Astrocyte (in vitro differentiated cells and primary cell): ENCODE measurements at regions not wholly inside any gene's neighbourhood (a gene's known extent, or its start where the extent isn't known, plus 50 kb on each side); places are given as distances from the start of the nearest gene placed in this dataset.

ENCODE experiments used
- DNase-seq: peaks from one replicate; pipeline ENCODE4 v3.0.0-alpha.2; 2010; ENCODE audit warnings: low read depth
- FAIRE-seq: peaks from 2 replicates; lab custom pipeline; 2011; peaks lifted over from hg19 to GRCh38; lab: Jason Lieb, UNC
- H2AFZ ChIP-seq: 2 replicates; pipeline ENCODE4 v1.6.0; 2012; ENCODE audit warnings: low read depth, low read length, inconsistent platforms
- H3K27ac ChIP-seq: 2 replicates; pipeline ENCODE4 v1.5.1; 2011; ENCODE audit warnings: low read depth, low read length, inconsistent platforms
- H3K27me3 ChIP-seq: 2 replicates; pipeline ENCODE4 v1.6.0; 2011; ENCODE audit warnings: low read length, inconsistent platforms; ENCODE audit not compliant: insufficient read depth
- H3K36me3 ChIP-seq: 2 replicates; pipeline ENCODE4 v1.5.1; 2011; ENCODE audit warnings: low read length, inconsistent platforms; ENCODE audit not compliant: insufficient read depth
- H3K4me1 ChIP-seq: 2 replicates; pipeline ENCODE4 v1.5.1; 2011; ENCODE audit warnings: low read length, inconsistent platforms; ENCODE audit not compliant: insufficient read depth
- H3K4me2 ChIP-seq: 2 replicates; pipeline ENCODE4 v1.6.0; 2012; ENCODE audit warnings: low read length, inconsistent platforms
- H3K4me3 ChIP-seq: 2 replicates; pipeline ENCODE4 v1.5.1; 2011; ENCODE audit warnings: low read depth, mild to moderate bottlenecking, low read length, inconsistent platforms; ENCODE audit not compliant: insufficient read depth
- H3K79me2 ChIP-seq: 2 replicates; pipeline ENCODE4 v1.6.0; 2012; ENCODE audit warnings: mild to moderate bottlenecking, low read length, inconsistent platforms; ENCODE audit not compliant: insufficient read depth
- H3K9ac ChIP-seq: 2 replicates; pipeline ENCODE4 v1.6.0; 2012; ENCODE audit warnings: mild to moderate bottlenecking, low read length, inconsistent platforms
- H3K9me3 ChIP-seq: 2 replicates; pipeline ENCODE4 v1.5.1; 2012; ENCODE audit warnings: low read depth, mild to moderate bottlenecking, low read length, inconsistent platforms; ENCODE audit not compliant: insufficient read depth
- H4K20me1 ChIP-seq: 2 replicates; pipeline ENCODE4 v1.6.0; 2012; ENCODE audit warnings: low read length, inconsistent platforms; ENCODE audit not compliant: insufficient read depth
- H3K27ac Mint-ChIP-seq: one replicate; pipeline ENCODE4 v1.8.0; 2021; ENCODE audit warnings: mild to moderate bottlenecking, mixed read lengths; ENCODE audit not compliant: unreplicated experiment
- H3K27me3 Mint-ChIP-seq: one replicate; pipeline ENCODE4 v1.8.0; 2021; ENCODE audit warnings: low read depth, mixed read lengths; ENCODE audit not compliant: unreplicated experiment
- H3K36me3 Mint-ChIP-seq: one replicate; pipeline ENCODE4 v1.8.0; 2021; ENCODE audit warnings: low read depth, mixed read lengths; ENCODE audit not compliant: unreplicated experiment
- H3K4me1 Mint-ChIP-seq: one replicate; pipeline ENCODE4 v1.8.0; 2021; ENCODE audit warnings: low read depth, mixed read lengths; ENCODE audit not compliant: unreplicated experiment
- H3K4me3 Mint-ChIP-seq: one replicate; pipeline ENCODE4 v1.8.0; 2021; ENCODE audit warnings: mild to moderate bottlenecking, moderate library complexity, mixed read lengths; ENCODE audit not compliant: unreplicated experiment
- H3K9me3 Mint-ChIP-seq: one replicate; pipeline ENCODE4 v1.8.0; 2021; ENCODE audit warnings: mild to moderate bottlenecking, mixed read lengths; ENCODE audit not compliant: unreplicated experiment
- EZH2 ChIP-seq: IDR thresholded peaks from 2 replicates; pipeline ENCODE4 v1.6.1; 2012; ENCODE audit warnings: mild to moderate bottlenecking, low read length, inconsistent platforms; ENCODE audit not compliant: insufficient read depth
- TF ChIP-seq, protein P1 (sequence below): IDR thresholded peaks from 2 replicates; pipeline ENCODE4 v1.5.1; 2011; ENCODE audit warnings: low read depth, mild to moderate bottlenecking, inconsistent platforms, low read length, moderate library complexity; ENCODE audit not compliant: insufficient read depth

DNA sequence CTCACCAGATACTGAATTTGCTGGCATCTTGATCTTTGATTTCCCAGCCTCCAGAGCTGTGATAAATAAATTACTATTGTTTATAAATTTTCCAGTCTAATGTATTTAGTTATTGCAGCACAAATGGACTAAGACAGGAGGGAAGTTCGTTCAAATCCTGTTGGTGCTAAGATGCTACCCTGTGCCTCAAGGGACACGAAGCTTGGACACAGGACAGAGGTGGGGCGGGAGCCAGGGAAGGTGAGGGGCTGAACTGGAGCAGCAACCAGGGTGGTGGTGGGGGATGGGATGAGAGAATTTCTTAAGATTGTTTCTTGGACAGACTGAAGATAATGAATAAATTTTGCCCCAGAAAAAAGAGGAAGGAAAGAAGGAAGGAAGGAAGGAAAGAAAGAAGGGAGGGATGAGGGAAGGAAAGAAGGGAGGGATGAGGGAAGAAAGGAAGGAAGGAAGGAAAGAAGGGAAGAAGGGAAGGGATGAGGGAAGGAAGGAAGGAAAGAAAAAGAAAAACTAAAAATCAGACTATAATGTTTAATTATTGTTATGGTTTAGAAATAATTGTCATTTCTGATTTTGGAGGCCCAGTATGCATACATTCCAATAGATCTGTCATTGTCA, 127.2 kb downstream of the CDC5L start:
- H3K36me3 ChIP-seq = no peaks in the 10 kb centered on the region
- no peaks in the 10 kb centered on the region for H3K4me1 Mint-ChIP-seq
- peaks cover 3% of the 10 kb centered on the region for H3K27me3 Mint-ChIP-seq
- no peak overlapping the region for H3K4me2 ChIP-seq
- H3K27ac ChIP-seq = no peak overlapping the region
- no peak overlapping the region for H3K4me3 Mint-ChIP-seq
- no peaks in the 10 kb centered on the region for H3K79me2 ChIP-seq
- H3K27ac Mint-ChIP-seq = no peak overlapping the region
- no peaks in the 10 kb centered on the region for H3K4me1 ChIP-seq
- no peak overlapping the region for H2AFZ ChIP-seq
- no peak overlapping the region for H3K9ac ChIP-seq
- DNase-seq (no peak), FAIRE-seq (no peak)
- TF ChIP-seq EZH2 = no peak
- TF ChIP-seq, protein P1, sequence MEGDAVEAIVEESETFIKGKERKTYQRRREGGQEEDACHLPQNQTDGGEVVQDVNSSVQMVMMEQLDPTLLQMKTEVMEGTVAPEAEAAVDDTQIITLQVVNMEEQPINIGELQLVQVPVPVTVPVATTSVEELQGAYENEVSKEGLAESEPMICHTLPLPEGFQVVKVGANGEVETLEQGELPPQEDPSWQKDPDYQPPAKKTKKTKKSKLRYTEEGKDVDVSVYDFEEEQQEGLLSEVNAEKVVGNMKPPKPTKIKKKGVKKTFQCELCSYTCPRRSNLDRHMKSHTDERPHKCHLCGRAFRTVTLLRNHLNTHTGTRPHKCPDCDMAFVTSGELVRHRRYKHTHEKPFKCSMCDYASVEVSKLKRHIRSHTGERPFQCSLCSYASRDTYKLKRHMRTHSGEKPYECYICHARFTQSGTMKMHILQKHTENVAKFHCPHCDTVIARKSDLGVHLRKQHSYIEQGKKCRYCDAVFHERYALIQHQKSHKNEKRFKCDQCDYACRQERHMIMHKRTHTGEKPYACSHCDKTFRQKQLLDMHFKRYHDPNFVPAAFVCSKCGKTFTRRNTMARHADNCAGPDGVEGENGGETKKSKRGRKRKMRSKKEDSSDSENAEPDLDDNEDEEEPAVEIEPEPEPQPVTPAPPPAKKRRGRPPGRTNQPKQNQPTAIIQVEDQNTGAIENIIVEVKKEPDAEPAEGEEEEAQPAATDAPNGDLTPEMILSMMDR = no peak
- no peaks in the 10 kb centered on the region for H3K36me3 Mint-ChIP-seq
- peaks cover 3% of the 10 kb centered on the region for H3K9me3 ChIP-seq
- H3K9me3 Mint-ChIP-seq = peaks cover 3% of the 10 kb centered on the region
- H4K20me1 ChIP-seq = no peaks in the 10 kb centered on the region
- H3K4me3 ChIP-seq = no peak overlapping the region
- H3K27me3 ChIP-seq = peaks cover 15% of the 10 kb centered on the region

DNA sequence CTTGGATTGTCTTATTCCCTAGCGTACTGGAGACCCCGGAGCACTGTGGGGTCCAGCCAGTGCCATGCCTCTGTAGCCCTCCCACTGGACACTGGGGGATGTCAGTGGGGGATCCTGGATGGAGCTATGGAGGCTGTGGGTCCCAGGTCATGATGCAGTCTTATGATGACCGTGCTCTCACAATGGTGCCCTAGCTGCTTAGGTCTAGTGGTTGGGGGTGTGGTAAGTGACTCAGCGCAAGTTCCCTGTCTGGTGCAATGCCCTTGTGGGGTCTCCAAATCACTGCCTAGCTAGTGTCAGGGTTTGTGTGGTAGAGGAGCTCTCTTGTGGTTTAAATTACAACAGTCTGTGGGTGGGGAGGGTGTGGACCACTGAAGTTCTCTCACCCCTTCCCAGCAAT, 135.4 kb downstream of the CDC5L start:
- Mint-ChIP-seq H3K27ac (no peak overlapping the region), H3K4me3 (no peak overlapping the region), H3K36me3 (peaks cover 2% of the 10 kb centered on the region), H3K27me3 (peaks cover 4% of the 10 kb centered on the region), H3K9me3 (peaks cover 11% of the 10 kb centered on the region), H3K4me1 (no peaks in the 10 kb centered on the region)
- Histone ChIP-seq H3K4me2 (no peak overlapping the region), H3K79me2 (no peaks in the 10 kb centered on the region), H3K27me3 (no peaks in the 10 kb centered on the region), H2AFZ (no peak overlapping the region), H3K27ac (no peak overlapping the region), H3K9ac (no peak overlapping the region), H4K20me1 (no peaks in the 10 kb centered on the region), H3K9me3 (peaks cover 6% of the 10 kb centered on the region), H3K36me3 (no peaks in the 10 kb centered on the region), H3K4me3 (no peak overlapping the region), H3K4me1 (no peaks in the 10 kb centered on the region)
- no peak for FAIRE-seq
- DNase-seq = no peak
- TF ChIP-seq EZH2 = no peak
- TF ChIP-seq, protein P1 = no peak

DNA sequence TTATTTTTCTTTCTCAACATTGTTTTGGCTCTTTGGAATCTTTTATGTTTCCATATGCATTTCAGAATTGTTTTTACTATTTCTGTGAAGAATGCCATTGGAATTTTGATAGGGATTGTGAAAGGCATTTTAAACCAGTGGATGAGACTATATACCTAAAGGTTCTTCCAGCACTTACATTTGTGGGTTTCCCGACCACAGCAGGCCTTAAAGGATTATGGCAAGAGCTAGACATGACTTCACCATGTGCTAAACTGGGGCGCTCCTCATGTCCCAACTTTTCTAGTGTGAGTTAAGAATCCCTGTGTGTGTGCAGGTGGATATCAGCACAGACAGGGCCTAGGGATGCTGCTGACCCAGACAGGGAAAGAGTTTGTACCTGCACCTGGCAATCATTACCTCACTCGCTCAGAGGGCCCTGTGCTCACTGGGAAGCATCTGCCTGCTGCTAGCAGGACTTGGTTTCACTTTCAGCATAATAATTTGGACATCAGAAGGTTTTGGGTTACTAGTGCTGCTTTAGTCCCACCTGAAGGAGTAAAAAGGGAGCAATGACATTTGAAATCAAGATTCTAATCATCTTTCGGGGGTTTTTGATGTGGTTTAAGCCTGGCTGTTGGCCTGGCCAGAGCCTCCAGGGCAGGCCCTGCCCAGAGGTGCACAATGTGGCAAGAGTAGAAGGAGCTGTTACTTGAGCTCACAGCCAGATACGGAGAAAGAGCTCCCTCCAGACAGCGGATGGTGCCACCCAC, 137.1 kb downstream of the CDC5L start:
- Mint-ChIP-seq H3K36me3 (peaks cover 2% of the 10 kb centered on the region), H3K27me3 (peaks cover 5% of the 10 kb centered on the region), H3K4me1 (no peaks in the 10 kb centered on the region), H3K9me3 (peaks cover 11% of the 10 kb centered on the region), H3K27ac (no peak overlapping the region), H3K4me3 (no peak overlapping the region)
- Histone ChIP-seq H3K9ac (no peak overlapping the region), H3K4me3 (no peak overlapping the region), H3K27ac (no peak overlapping the region), H3K79me2 (no peaks in the 10 kb centered on the region), H3K27me3 (peaks cover 9% of the 10 kb centered on the region), H3K36me3 (no peaks in the 10 kb centered on the region), H3K9me3 (peaks cover 5% of the 10 kb centered on the region), H3K4me2 (no peak overlapping the region), H2AFZ (no peak overlapping the region), H3K4me1 (no peaks in the 10 kb centered on the region), H4K20me1 (no peaks in the 10 kb centered on the region)
- TF ChIP-seq EZH2 = no peak
- TF ChIP-seq, protein P1 = no peak
- no peak for DNase-seq
- FAIRE-seq = no peak
